ENCODE measurements at regions not wholly inside any gene's neighbourhood (a gene's known extent, or its start where the extent isn't known, plus 50 kb on each side); places are given as distances from the start of the nearest gene placed in this dataset.

DNA sequence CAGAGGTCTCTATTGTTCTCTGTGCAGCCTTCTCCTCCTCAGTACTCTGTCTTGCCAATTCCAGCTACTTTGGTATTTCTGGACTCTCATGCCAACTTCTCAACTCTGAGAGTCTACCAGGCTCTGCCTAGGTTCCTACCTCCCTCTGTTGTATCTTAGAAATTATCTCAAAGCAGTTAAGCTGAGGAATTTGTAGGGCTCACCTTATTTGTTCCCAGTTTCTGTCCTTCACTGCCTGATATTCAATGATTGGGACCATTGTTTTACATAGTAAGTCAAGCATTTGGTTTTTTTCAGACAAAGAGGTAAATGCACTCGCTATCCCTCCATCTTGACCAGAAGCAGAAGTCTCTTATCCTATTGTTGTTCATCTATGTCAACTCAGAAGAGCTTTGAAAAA is 205.0 kb upstream of the PGR start:
- no peak for TF ChIP-seq EZH2 (IDR thresholded peaks at IDR 0.05; ENCODE audit: borderline replicate concordance, low read length)
- TF ChIP-seq, protein P1, sequence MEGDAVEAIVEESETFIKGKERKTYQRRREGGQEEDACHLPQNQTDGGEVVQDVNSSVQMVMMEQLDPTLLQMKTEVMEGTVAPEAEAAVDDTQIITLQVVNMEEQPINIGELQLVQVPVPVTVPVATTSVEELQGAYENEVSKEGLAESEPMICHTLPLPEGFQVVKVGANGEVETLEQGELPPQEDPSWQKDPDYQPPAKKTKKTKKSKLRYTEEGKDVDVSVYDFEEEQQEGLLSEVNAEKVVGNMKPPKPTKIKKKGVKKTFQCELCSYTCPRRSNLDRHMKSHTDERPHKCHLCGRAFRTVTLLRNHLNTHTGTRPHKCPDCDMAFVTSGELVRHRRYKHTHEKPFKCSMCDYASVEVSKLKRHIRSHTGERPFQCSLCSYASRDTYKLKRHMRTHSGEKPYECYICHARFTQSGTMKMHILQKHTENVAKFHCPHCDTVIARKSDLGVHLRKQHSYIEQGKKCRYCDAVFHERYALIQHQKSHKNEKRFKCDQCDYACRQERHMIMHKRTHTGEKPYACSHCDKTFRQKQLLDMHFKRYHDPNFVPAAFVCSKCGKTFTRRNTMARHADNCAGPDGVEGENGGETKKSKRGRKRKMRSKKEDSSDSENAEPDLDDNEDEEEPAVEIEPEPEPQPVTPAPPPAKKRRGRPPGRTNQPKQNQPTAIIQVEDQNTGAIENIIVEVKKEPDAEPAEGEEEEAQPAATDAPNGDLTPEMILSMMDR (IDR thresholded peaks at IDR 0.05; ENCODE audit: low read length), result no peak
